ENCODE measurements at regions not wholly inside any gene's neighbourhood (a gene's known extent, or its start where the extent isn't known, plus 50 kb on each side); places are given as distances from the start of the nearest gene placed in this dataset.

DNA sequence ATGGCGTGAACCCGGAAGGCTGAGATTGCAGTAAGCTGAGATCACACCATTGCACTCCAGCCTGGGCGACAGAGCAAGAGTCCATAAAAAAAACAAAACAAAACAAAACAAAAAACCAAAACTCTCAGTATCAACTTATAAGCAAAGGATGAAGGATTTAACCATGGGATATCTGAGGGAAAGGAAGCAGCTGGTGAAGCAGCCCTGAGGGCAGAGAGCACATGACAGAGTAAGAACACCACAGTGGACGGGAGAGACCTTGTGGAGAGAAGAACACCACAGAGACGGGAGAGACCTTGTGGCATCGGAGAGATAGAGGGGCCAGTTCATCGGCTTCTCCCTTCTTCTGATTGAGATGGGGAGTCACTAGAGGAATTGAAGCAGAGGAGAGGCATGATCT, 697.2 kb downstream of the HDGFL1 start:
- no TSS peak for BruUV-seq (replicated peaks)
- TF ChIP-seq MYC (IDR thresholded peaks at IDR 0.05; ENCODE audit: low read depth, low read length) (no peak), POLR2A (IDR thresholded peaks at IDR 0.05; ENCODE audit: low read depth, low read length) (no peak), EZH2 (IDR thresholded peaks at IDR 0.05; ENCODE audit: borderline replicate concordance, low read depth, low read length, severe bottlenecking) (no peak), JUN (IDR thresholded peaks at IDR 0.05; ENCODE audit: borderline replicate concordance, insufficient read depth, insufficient read length, low read depth) (no peak), GATA2 (IDR thresholded peaks at IDR 0.05; ENCODE audit: insufficient read depth, insufficient read length, low read depth, low read length) (no peak), POLR2AphosphoS5 (IDR thresholded peaks at IDR 0.05; ENCODE audit: insufficient read depth, low read depth, low read length) (no peak), FOS (IDR thresholded peaks at IDR 0.05; ENCODE audit: borderline replicate concordance, insufficient read depth, low read length) (no peak)
- TF ChIP-seq, protein P1, sequence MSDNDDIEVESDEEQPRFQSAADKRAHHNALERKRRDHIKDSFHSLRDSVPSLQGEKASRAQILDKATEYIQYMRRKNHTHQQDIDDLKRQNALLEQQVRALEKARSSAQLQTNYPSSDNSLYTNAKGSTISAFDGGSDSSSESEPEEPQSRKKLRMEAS (IDR thresholded peaks at IDR 0.05; ENCODE audit: insufficient read depth, insufficient read length) = no peak
- TF ChIP-seq, protein P2, sequence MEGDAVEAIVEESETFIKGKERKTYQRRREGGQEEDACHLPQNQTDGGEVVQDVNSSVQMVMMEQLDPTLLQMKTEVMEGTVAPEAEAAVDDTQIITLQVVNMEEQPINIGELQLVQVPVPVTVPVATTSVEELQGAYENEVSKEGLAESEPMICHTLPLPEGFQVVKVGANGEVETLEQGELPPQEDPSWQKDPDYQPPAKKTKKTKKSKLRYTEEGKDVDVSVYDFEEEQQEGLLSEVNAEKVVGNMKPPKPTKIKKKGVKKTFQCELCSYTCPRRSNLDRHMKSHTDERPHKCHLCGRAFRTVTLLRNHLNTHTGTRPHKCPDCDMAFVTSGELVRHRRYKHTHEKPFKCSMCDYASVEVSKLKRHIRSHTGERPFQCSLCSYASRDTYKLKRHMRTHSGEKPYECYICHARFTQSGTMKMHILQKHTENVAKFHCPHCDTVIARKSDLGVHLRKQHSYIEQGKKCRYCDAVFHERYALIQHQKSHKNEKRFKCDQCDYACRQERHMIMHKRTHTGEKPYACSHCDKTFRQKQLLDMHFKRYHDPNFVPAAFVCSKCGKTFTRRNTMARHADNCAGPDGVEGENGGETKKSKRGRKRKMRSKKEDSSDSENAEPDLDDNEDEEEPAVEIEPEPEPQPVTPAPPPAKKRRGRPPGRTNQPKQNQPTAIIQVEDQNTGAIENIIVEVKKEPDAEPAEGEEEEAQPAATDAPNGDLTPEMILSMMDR (IDR thresholded peaks at IDR 0.05; ENCODE audit: extremely low read depth in 1 of 2, insufficient read depth in 1 of 2, low read depth in 1 of 2, low read length in 2 of 2) = no peak
- H3K36me3 ChIP-seq (ENCODE audit: control insufficient read depth in 2 of 2, extremely low read depth in 1 of 2, insufficient read depth in 2 of 2, low read length in 2 of 2) = no peaks in the 10 kb centered on the region
- H3K9me3 ChIP-seq (replicated peaks; ENCODE audit: control insufficient read depth, insufficient read depth, low read length) = no peaks in the 10 kb centered on the region
- H3K79me2 ChIP-seq (ENCODE audit: control insufficient read depth, insufficient read depth, low read length) = no peaks in the 10 kb centered on the region
- no peak overlapping the region for H3K4me3 ChIP-seq (replicated peaks in 1 of 3; ENCODE audit: insufficient read depth in 1 of 3, low read depth in 1 of 3, low read length in 3 of 3)
- CTCF ChIA-PET = no interaction called here
- H2AFZ ChIP-seq (ENCODE audit: low read depth, low read length) = no peak overlapping the region
- H3K9me1 ChIP-seq (replicated peaks; ENCODE audit: control insufficient read depth, extremely low read depth, insufficient read depth, low read length) = no peaks in the 10 kb centered on the region
- no peak overlapping the region for H3K27ac ChIP-seq (ENCODE audit: insufficient read depth, low read depth, low read length)
- POLR2A ChIA-PET = no interaction called here
- dilution Hi-C loops (cut with MboI; ENCODE audit: extremely low pct_ligation_motif_present, low sequenced_read_pairs) (no loop called here), intact Hi-C loops (cut with micrococcal nuclease) (no loop called here)
- DNase-seq (ENCODE audit: low read depth, low spot score) (no peak), FAIRE-seq (no peak)
- H3K4me2 ChIP-seq (ENCODE audit: insufficient read depth, low read length) = no peak overlapping the region
- H4K20me1 ChIP-seq (replicated peaks; ENCODE audit: control insufficient read depth, extremely low read depth, insufficient read depth, low read length) = no peaks in the 10 kb centered on the region
- no peaks in the 10 kb centered on the region for H3K4me1 ChIP-seq (ENCODE audit: control insufficient read depth, extremely low read depth, insufficient read depth, low read length)
- H3K9ac ChIP-seq (replicated peaks; ENCODE audit: extremely low read depth, insufficient read depth, low read length) = no peak overlapping the region
- no peaks in the 10 kb centered on the region for H3K27me3 ChIP-seq (ENCODE audit: control insufficient read depth in 2 of 2, insufficient read depth in 2 of 2, low read length in 2 of 2)
